ENCODE measurements at regions not wholly inside any gene's neighbourhood (a gene's known extent, or its start where the extent isn't known, plus 50 kb on each side); places are given as distances from the start of the nearest gene placed in this dataset.

- TF ChIP-seq ZBTB44 (tag by site-specific recombination; IDR thresholded peaks at IDR 0.05), result no peak
- TF ChIP-seq PATZ1 (tag by site-specific recombination; IDR thresholded peaks at IDR 0.05), result no peak
- no peak for TF ChIP-seq ZBTB49 (tag by site-specific recombination; IDR thresholded peaks at IDR 0.05; ENCODE audit: low read depth)
- no peak for TF ChIP-seq ZNF362 (tag by site-specific recombination; IDR thresholded peaks at IDR 0.05)
- no peak for TF ChIP-seq REST (tag by site-specific recombination; IDR thresholded peaks at IDR 0.05)
- TF ChIP-seq BCL11B (tag by site-specific recombination; IDR thresholded peaks at IDR 0.05; ENCODE audit: low read depth), result no peak
- TF ChIP-seq GLI2 (tag by site-specific recombination; IDR thresholded peaks at IDR 0.05; ENCODE audit: borderline replicate concordance, low read depth), result no peak
- no peak for TF ChIP-seq ZBTB10 (tag by site-specific recombination; IDR thresholded peaks at IDR 0.05)
- no peak for TF ChIP-seq KLF9 (tag by site-specific recombination; IDR thresholded peaks at IDR 0.05; ENCODE audit: low read depth)
- TF ChIP-seq ZNF311 (tag by site-specific recombination; IDR thresholded peaks at IDR 0.05; ENCODE audit: borderline replicate concordance), result no peak
- no peak for TF ChIP-seq ZNF692 (tag by site-specific recombination; IDR thresholded peaks at IDR 0.05)
- H3K4me1 ChIP-seq (ENCODE audit: control insufficient read depth, insufficient read depth, low read length), result no peaks in the 10 kb centered on the region
- ChIA-PET CTCF (interaction anchor here (0.8 to 1.6 kb wide), 2 partner anchors 40 to 88 kb away, joined by 3 read pairs; no protein-coding TSS in a partner anchor), POLR2A (no interaction called here)
- no peak overlapping the region for H3K4me3 ChIP-seq (ENCODE audit: low read depth, low read length)
- no peaks in the 10 kb centered on the region for H3K36me3 ChIP-seq (ENCODE audit: control insufficient read depth in 2 of 2, insufficient read depth in 1 of 2, low read length in 2 of 2)
- no peak overlapping the region for H3K27ac ChIP-seq (ENCODE audit: extremely low read depth, low read depth, low read length)
- H3K9me3 ChIP-seq (ENCODE audit: control insufficient read depth, insufficient read depth, low read depth, low read length), result no peaks in the 10 kb centered on the region
Measured at GRCh38 chr3:24734019-24734418, 239.4 kb upstream of the THRB start.

Measured in HEK293 (cell line).